ENCODE measurements at regions not wholly inside any gene's neighbourhood (a gene's known extent, or its start where the extent isn't known, plus 50 kb on each side); places are given as distances from the start of the nearest gene placed in this dataset.

- Histone ChIP-seq H3K36me3 (ENCODE audit: insufficient read depth, low read length) (no peaks in the 10 kb centered on the region), H3K4me1 (ENCODE audit: insufficient read depth, low read length, severe bottlenecking) (no peaks in the 10 kb centered on the region), H3F3A (ENCODE audit: insufficient read depth, low read length) (no peaks in the 10 kb centered on the region), H3K27me3 (ENCODE audit: insufficient read depth, low read length) (no peaks in the 10 kb centered on the region), H4K20me1 (ENCODE audit: insufficient read depth, low read length) (no peaks in the 10 kb centered on the region), H3K4me3 (ENCODE audit: low read depth, low read length, poor library complexity, severe bottlenecking) (no peak overlapping the region), H3K9ac (ENCODE audit: low read length) (no peak overlapping the region), H3K79me2 (ENCODE audit: insufficient read depth, low read length) (no peaks in the 10 kb centered on the region), H3K9me2 (ENCODE audit: low read depth, low read length) (no peaks in the 10 kb centered on the region), H2AFZ (ENCODE audit: low read length) (no peak overlapping the region), H3K9me3 (ENCODE audit: low read length) (no peaks in the 10 kb centered on the region), H3K4me2 (ENCODE audit: low read length) (no peak overlapping the region), H3K27ac (ENCODE audit: low read depth, low read length, poor library complexity, severe bottlenecking) (no peak overlapping the region)
- TF ChIP-seq EZH2 (IDR thresholded peaks at IDR 0.05; ENCODE audit: borderline replicate concordance, low read length) (no peak), CTCF (IDR thresholded peaks at IDR 0.05; ENCODE audit: low read length) (no peak)
Measured at GRCh38 chr1:88284666-88285366, 399.3 kb upstream of the PKN2 start.

- Histone ChIP-seq H3K4me1 (ENCODE audit: insufficient read depth, low read length, severe bottlenecking) (no peaks in the 10 kb centered on the region), H3K9me3 (ENCODE audit: low read length) (no peaks in the 10 kb centered on the region), H3K27me3 (ENCODE audit: insufficient read depth, low read length) (no peaks in the 10 kb centered on the region), H3F3A (ENCODE audit: insufficient read depth, low read length) (no peaks in the 10 kb centered on the region), H4K20me1 (ENCODE audit: insufficient read depth, low read length) (no peaks in the 10 kb centered on the region), H3K9me2 (ENCODE audit: low read depth, low read length) (no peaks in the 10 kb centered on the region), H3K27ac (ENCODE audit: low read depth, low read length, poor library complexity, severe bottlenecking) (no peak overlapping the region), H3K4me2 (ENCODE audit: low read length) (no peak overlapping the region), H2AFZ (ENCODE audit: low read length) (no peak overlapping the region), H3K9ac (ENCODE audit: low read length) (no peak overlapping the region), H3K4me3 (ENCODE audit: low read depth, low read length, poor library complexity, severe bottlenecking) (no peak overlapping the region), H3K79me2 (ENCODE audit: insufficient read depth, low read length) (no peaks in the 10 kb centered on the region), H3K36me3 (ENCODE audit: insufficient read depth, low read length) (no peaks in the 10 kb centered on the region)
- TF ChIP-seq EZH2 (IDR thresholded peaks at IDR 0.05; ENCODE audit: borderline replicate concordance, low read length) (no peak), CTCF (IDR thresholded peaks at IDR 0.05; ENCODE audit: low read length) (no peak)
Measured at GRCh38 chr1:88286716-88287115, 397.4 kb upstream of the PKN2 start.

- Histone ChIP-seq H3K9me3 (ENCODE audit: low read length) (no peaks in the 10 kb centered on the region), H2AFZ (ENCODE audit: low read length) (no peak overlapping the region), H3K4me3 (ENCODE audit: low read depth, low read length, poor library complexity, severe bottlenecking) (no peak overlapping the region), H3K79me2 (ENCODE audit: insufficient read depth, low read length) (no peaks in the 10 kb centered on the region), H3K27me3 (ENCODE audit: insufficient read depth, low read length) (no peaks in the 10 kb centered on the region), H4K20me1 (ENCODE audit: insufficient read depth, low read length) (no peaks in the 10 kb centered on the region), H3K27ac (ENCODE audit: low read depth, low read length, poor library complexity, severe bottlenecking) (no peak overlapping the region), H3K9ac (ENCODE audit: low read length) (no peak overlapping the region), H3K4me2 (ENCODE audit: low read length) (no peak overlapping the region), H3F3A (ENCODE audit: insufficient read depth, low read length) (no peaks in the 10 kb centered on the region), H3K9me2 (ENCODE audit: low read depth, low read length) (no peaks in the 10 kb centered on the region), H3K36me3 (ENCODE audit: insufficient read depth, low read length) (no peaks in the 10 kb centered on the region), H3K4me1 (ENCODE audit: insufficient read depth, low read length, severe bottlenecking) (no peaks in the 10 kb centered on the region)
- TF ChIP-seq CTCF (IDR thresholded peaks at IDR 0.05; ENCODE audit: low read length) (no peak), EZH2 (IDR thresholded peaks at IDR 0.05; ENCODE audit: borderline replicate concordance, low read length) (no peak)
Measured at GRCh38 chr1:88288571-88288970, 395.5 kb upstream of the PKN2 start.

Measured in OCI-LY1 (cell line).